Suppressor macrophage treated with lipopolysaccharide for 4 hours (primary cell): ENCODE measurements at regions not wholly inside any gene's neighbourhood (a gene's known extent, or its start where the extent isn't known, plus 50 kb on each side); places are given as distances from the start of the nearest gene placed in this dataset.
"Not testable (repeated sequence)": the region's sequence is repeated elsewhere in the genome, so short reads cannot be mapped to it uniquely, and the experiment has no call there.

Experiments used
- DNase-seq: peaks from one replicate; pipeline ENCODE4 v3.0.0-alpha.2; 2020

GRCh38 chr5:106290841-106291240, 1379.9 kb downstream of the EFNA5 start:
- no peak for DNase-seq

- no peak for DNase-seq
Observed at GRCh38 chr5:106288979-106289378, 1381.8 kb downstream of the EFNA5 start.

GRCh38 chr5:106277540-106278096, 1393.1 kb downstream of the EFNA5 start:
- DNase-seq = no peak

- DNase-seq = peak; percentile 4
Observed at GRCh38 chr5:106269252-106269843, 1401.4 kb downstream of the EFNA5 start.

- no peak for DNase-seq
Observed at GRCh38 chr5:106267256-106267655, 1403.5 kb downstream of the EFNA5 start.

- no peak for DNase-seq
Observed at GRCh38 chr5:106262395-106262794, 1408.3 kb downstream of the EFNA5 start.

- not testable (repeated sequence) for DNase-seq
Observed at GRCh38 chr5:106259431-106260090, 1411.2 kb downstream of the EFNA5 start.

- no peak for DNase-seq
Observed at GRCh38 chr5:106258591-106259125, 1412.1 kb downstream of the EFNA5 start.

- no peak for DNase-seq
Observed at GRCh38 chr5:106254784-106255183, 1416.0 kb downstream of the EFNA5 start.

- DNase-seq = not testable (repeated sequence)
Observed at GRCh38 chr5:106246044-106246745, 1424.5 kb downstream of the EFNA5 start.

- no peak for DNase-seq
Observed at GRCh38 chr5:106241409-106241808, 1429.3 kb downstream of the EFNA5 start.

- DNase-seq = no peak
Observed at GRCh38 chr5:106205916-106206571, 1464.7 kb downstream of the EFNA5 start.

- DNase-seq = no peak
Observed at GRCh38 chr5:106202035-106202434, 1468.7 kb downstream of the EFNA5 start.

GRCh38 chr5:106200971-106201370, 1469.8 kb downstream of the EFNA5 start:
- no peak for DNase-seq

GRCh38 chr5:106195679-106196474, 1474.9 kb downstream of the EFNA5 start:
- no peak for DNase-seq

- DNase-seq = no peak
Observed at GRCh38 chr5:106189121-106189809, 1481.5 kb downstream of the EFNA5 start.

- DNase-seq = no peak
Observed at GRCh38 chr5:106185661-106186081, 1485.1 kb downstream of the EFNA5 start.

- no peak for DNase-seq
Observed at GRCh38 chr5:106174903-106175302, 1495.8 kb downstream of the EFNA5 start.

GRCh38 chr5:106172681-106173532, 1497.8 kb downstream of the EFNA5 start:
- no peak for DNase-seq

GRCh38 chr5:106171708-106172107, 1499.0 kb downstream of the EFNA5 start:
- no peak for DNase-seq

- DNase-seq = no peak
Observed at GRCh38 chr5:106171132-106171531, 1499.6 kb downstream of the EFNA5 start.
